ENCODE measurements at regions not wholly inside any gene's neighbourhood (a gene's known extent, or its start where the extent isn't known, plus 50 kb on each side); places are given as distances from the start of the nearest gene placed in this dataset.

- no peak for ATAC-seq (ENCODE audit: low FRiP score)
- DNase-seq (ENCODE audit: low spot score), result no peak
- TF ChIP-seq CTCF (IDR thresholded peaks at IDR 0.05), result no peak
Measured at GRCh38 chr7:16301291-16301690, 120.0 kb downstream of the CRPPA start.

DNA sequence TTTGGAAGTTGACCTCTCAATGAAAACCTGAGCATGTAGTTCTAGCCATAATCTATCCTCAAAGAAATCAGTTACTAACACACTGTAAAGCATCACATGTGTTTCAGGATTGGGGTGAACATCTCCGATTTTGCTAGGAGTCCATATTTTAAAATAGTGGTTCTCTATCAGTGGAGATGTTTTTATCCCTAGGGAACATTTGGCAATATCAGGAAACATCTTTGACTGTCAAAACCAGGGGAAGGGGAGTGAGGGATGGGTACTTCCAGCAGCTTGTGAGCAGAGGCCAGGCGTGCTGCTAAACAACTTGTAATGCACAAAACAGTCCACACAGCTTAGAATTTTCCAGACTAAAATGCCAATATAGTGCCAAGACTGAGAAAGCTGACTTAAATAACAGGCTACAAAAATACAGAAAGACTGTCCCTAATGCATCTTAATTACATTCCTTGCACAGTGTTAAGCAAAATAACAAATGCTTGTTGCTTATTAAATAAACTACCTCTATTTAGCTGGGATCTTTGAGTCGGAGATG is 120.9 kb downstream of the CRPPA start:
- TF ChIP-seq CTCF (IDR thresholded peaks at IDR 0.05), result no peak
- ATAC-seq (ENCODE audit: low FRiP score), result no peak
- no peak for DNase-seq (ENCODE audit: low spot score)

GRCh38 chr7:16299853-16300252 is 121.5 kb downstream of the CRPPA start:
- DNase-seq (ENCODE audit: low spot score), result no peak
- no peak for TF ChIP-seq CTCF (IDR thresholded peaks at IDR 0.05)
- ATAC-seq (ENCODE audit: low FRiP score), result no peak

DNA sequence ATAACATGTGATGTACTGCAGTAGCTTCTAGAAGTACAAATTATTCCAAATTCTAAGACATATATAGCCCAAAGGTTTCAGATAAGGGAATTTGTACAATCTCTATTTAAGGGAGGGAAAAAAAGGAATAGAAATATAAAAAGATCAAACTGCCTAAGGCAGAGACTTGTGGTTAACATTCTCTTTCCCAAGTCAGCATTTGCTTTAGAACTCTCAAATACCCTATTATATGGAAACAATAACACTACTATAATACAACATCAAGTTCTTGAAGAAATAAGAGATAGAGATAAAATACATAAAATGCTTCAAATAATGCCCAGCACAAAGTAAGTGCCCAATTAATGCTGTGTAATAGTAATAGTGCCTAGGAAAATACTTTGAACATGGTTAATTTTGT is 123.1 kb downstream of the CRPPA start:
- ATAC-seq (ENCODE audit: low FRiP score), result no peak

GRCh38 chr7:16295558-16295957 is 125.8 kb downstream of the CRPPA start:
- ATAC-seq (ENCODE audit: low FRiP score) (no peak), DNase-seq (ENCODE audit: low spot score) (no peak)
- TF ChIP-seq CTCF (IDR thresholded peaks at IDR 0.05), result no peak

More for the DNA sequence above, 123.1 kb downstream of the CRPPA start:
- no peak for TF ChIP-seq CTCF (IDR thresholded peaks at IDR 0.05)
- DNase-seq (ENCODE audit: low spot score), result no peak

- DNase-seq (ENCODE audit: low spot score), result no peak
- no peak for ATAC-seq (ENCODE audit: low FRiP score)
Measured at GRCh38 chr7:16293669-16294425, 127.5 kb downstream of the CRPPA start.

More at GRCh38 chr7:16293669-16294425, 127.5 kb downstream of the CRPPA start:
- no peak for TF ChIP-seq CTCF (IDR thresholded peaks at IDR 0.05)
